Urinary bladder (tissue), 3 donors: ENCODE measurements at regions not wholly inside any gene's neighbourhood (a gene's known extent, or its start where the extent isn't known, plus 50 kb on each side); places are given as distances from the start of the nearest gene placed in this dataset.
"Not testable (repeated sequence)": the region's sequence is repeated elsewhere in the genome, so short reads cannot be mapped to it uniquely, and the experiment has no call there.

Source experiments
- DNase-seq: peaks from one replicate; pipeline ENCODE4 v3.0.0-alpha.2; 2015; ENCODE audit errors: extremely low spot score
- H3K27ac ChIP-seq: one replicate; pipeline ENCODE4 v1.5.1; 2013; ENCODE audit warnings: low read depth, mild to moderate bottlenecking, moderate library complexity
- H3K36me3 ChIP-seq: one replicate; pipeline ENCODE4 v1.6.1; 2013; ENCODE audit warnings: mild to moderate bottlenecking, moderate library complexity; ENCODE audit not compliant: insufficient read depth
- H3K4me1 ChIP-seq: one replicate; pipeline ENCODE4 v1.6.1; 2013; ENCODE audit warnings: mild to moderate bottlenecking, moderate library complexity; ENCODE audit not compliant: insufficient read depth
- H3K4me3 ChIP-seq: one replicate; pipeline ENCODE4 v1.5.1; 2013; ENCODE audit warnings: low read depth, low read length
- WGBS: extraction: QIAGEN DNeasy Blood & Tissue Kit; methylation state at CpG from one replicate; pipeline ENCODE4 v1.1.7; 2013; 5-methylcytosine and 5-hydroxymethylcytosine counted together
- donor health status: healthy with polysubstance abuse.
- donor health status: healthy.

DNA sequence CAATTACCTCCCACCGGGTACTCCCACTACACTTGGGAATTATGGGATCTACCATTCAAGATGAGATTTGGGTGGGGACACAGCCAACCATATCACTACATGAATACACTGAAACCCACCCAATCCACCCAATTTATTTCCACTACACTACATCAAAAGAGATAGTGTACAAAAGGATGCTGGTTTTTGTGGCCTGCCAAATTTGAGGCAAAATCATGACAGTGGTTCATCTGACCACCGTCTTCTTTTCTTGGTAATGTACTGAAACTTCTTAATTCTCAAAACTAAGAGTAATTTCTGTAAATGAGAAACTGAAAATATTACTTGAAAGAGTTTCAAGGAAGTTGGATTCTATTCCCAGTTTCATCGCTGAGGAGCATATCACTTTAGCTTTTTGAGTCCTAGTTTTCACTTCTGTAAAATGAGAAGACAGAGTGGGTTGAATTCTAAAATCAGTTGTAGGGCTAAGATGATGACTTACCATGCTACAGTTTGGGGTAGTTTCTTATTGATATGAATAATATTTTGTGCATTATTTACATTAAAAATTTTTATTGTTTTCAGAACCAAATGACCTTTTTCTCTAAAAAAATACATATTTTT, 360.4 kb upstream of the CNTN6 start:
- H3K4me1 ChIP-seq: no peaks in the 10 kb centered on the region
- no peak overlapping the region for H3K27ac ChIP-seq
- H3K4me3 ChIP-seq: no peak overlapping the region
- DNase-seq: no peak
- no peaks in the 10 kb centered on the region for H3K36me3 ChIP-seq
- 91% methylated on average over 3 of the region's 3 CpGs for WGBS

DNA sequence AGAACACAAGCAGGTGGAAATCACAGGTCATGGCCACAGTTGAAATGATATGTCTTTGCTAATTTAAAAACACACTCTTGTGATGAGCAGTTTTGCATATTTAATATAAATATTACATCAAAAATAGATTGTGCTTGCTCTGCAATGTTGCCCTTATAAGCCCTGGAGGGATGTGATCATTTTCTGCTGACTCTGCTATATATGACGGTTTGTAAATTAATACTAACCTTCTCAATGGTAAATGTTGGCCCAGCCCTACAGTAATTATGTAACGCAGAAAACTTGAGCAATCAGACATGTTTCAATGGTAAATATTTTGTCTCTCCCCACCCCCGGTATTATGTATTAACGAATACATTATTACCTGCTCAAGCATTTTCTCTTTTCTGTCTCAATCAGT, 359.5 kb upstream of the CNTN6 start:
- 88% methylated on average over 4 of the region's 4 CpGs for WGBS
- no peak for DNase-seq
- Histone ChIP-seq H3K4me1 (no peaks in the 10 kb centered on the region), H3K4me3 (no peak overlapping the region), H3K36me3 (no peaks in the 10 kb centered on the region), H3K27ac (no peak overlapping the region)

DNA sequence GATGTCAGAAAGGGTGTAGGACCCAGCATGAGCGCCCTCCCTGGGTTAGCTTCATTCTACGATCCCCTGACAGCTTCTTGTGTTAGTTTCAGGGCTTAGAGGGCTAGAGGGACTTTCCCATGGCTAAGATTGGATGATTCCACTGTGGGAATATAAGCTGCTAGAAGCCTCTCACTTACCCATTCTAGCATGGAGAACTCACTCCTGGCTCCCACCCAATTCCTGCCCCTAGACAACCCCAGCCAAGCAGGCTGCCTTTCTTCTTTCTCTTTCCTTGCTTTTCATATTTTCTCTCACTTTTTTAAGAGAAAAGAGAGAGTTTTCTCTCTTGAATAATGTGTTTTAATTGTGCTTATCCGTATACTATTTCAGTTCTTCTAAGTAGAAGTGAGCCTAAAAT, 335.1 kb upstream of the CNTN6 start:
- no peak for DNase-seq
- H3K27ac ChIP-seq: no peak overlapping the region
- H3K4me3 ChIP-seq: no peak overlapping the region
- H3K4me1 ChIP-seq: no peaks in the 10 kb centered on the region
- no peaks in the 10 kb centered on the region for H3K36me3 ChIP-seq
- whole genome bisulfite sequencing: 86% methylated on average over 3 of the region's 3 CpGs

DNA sequence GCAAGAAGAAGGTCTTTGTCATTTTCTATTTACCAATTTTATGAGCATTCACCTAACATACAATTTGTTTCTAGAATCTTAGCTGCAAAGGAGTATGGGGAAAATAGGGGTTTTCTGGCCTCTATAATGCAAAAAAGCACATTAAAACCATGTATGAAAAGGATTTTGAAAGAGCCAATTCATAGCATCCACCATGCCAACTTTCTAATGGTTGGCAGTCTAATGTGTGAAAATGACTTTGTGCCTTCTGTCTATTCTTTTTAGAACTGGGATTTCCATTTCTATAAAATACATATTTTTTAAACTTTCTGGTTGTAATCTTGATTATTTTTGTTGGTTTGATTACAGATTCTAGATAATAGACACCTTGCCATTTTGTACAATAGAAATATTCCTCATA, 333.7 kb upstream of the CNTN6 start:
- Histone ChIP-seq H3K27ac (no peak overlapping the region), H3K4me1 (no peaks in the 10 kb centered on the region), H3K36me3 (no peaks in the 10 kb centered on the region), H3K4me3 (no peak overlapping the region)
- no peak for DNase-seq

DNA sequence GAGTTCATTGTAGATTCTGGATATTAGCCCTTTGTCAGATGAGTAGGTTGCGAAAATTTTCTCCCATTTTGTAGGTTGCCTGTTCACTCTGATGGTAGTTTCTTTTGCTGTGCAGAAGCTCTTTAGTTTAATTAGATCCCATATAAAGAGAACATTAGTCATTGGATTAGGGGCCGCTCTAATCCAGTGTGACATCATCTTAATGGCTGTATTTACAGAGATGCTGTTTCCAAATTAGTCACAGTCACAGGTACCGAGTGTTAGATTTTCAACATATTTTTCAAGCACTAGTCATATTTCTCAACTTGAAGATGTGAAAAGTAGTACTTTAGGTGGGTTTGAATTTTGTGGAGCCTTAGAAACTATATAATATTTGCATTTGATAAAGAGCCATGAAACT, 319.4 kb upstream of the CNTN6 start:
- not testable (repeated sequence) for H3K4me1 ChIP-seq, H3K27ac ChIP-seq, DNase-seq, H3K36me3 ChIP-seq, H3K4me3 ChIP-seq
- WGBS: 75% methylated on average over 3 of the region's 3 CpGs

DNA sequence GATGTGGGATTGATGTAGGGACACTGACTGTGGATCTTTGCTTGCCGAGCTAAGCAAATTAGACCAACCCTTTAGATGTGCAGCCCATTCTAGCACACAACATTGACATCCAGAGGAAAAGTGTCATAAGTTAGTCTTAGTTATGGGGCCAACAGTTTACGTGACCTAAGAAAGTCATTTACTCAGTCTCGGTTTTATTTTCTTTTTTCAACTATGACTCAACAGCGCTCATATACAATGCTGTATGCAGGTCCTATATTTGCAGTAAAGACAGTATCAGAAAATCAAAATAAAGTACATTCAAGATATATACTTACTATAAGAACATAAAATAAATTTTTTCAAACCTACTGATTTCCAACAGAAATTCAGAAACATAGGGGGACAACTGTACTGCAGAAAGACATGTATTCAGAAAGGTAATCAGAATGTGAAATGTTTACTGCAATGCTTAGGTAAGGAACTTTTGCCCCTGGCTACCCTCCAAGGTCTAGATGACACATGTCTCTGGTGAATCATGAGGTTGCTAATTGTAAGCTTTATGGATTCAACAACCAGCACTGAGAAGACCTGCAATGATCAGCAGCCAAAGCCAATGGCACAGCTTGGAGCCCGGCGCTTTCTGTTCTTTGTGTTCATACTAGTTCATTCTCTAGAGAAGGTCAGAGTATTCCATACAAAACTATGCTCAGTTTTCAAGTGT, 317.5 kb upstream of the CNTN6 start:
- Histone ChIP-seq H3K36me3 (no peaks in the 10 kb centered on the region), H3K4me3 (no peak overlapping the region), H3K4me1 (no peaks in the 10 kb centered on the region), H3K27ac (no peak overlapping the region)
- WGBS: 93% methylated on average over 6 of the region's 6 CpGs
- no peak for DNase-seq

DNA sequence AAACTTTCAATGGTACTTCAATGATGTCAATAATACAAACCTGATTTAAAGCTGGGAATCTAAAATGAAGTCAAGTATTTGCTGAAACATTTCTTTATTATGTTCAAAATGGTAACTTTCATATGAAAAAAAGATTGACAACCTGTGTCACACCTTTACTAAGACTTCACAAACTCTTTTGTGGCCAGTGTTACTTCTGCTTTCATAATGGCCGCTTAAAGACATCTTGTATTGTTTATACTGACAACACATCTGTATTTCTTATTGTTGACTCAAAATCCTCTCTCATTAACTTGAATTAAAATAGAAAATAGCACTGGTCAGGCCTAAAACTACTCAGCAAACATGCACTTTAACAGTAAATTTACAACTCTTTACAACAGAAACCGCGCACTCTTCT, 312.3 kb upstream of the CNTN6 start:
- no peak overlapping the region for H3K27ac ChIP-seq
- DNase-seq: no peak
- no peak overlapping the region for H3K4me3 ChIP-seq
- H3K36me3 ChIP-seq: no peaks in the 10 kb centered on the region
- no peaks in the 10 kb centered on the region for H3K4me1 ChIP-seq
- WGBS: 49% methylated on average over 3 of the region's 3 CpGs

DNA sequence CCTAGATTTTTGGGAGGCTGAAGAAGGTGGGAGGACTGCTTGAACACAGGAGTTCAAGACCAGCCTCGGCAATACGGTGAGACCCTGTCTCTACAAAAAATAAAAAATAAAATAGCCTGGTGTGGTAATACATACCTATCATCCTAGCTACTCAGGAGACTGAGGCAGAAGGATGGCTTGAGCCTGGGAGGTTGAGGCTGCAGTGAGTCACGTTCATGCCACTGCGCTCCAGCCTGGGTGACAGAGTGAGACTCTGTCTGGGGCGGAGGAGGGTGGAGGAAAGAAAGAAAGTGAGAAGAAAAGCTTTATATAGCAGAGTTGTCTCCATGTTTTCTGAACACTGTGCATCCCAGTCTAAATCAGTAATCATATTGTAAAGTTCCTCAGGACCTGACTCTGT, 301.4 kb upstream of the CNTN6 start:
- no peak overlapping the region for H3K4me3 ChIP-seq
- H3K27ac ChIP-seq: no peak overlapping the region
- no peaks in the 10 kb centered on the region for H3K36me3 ChIP-seq
- H3K4me1 ChIP-seq: no peaks in the 10 kb centered on the region
- WGBS: 90% methylated on average over 5 of the region's 5 CpGs
- no peak for DNase-seq

DNA sequence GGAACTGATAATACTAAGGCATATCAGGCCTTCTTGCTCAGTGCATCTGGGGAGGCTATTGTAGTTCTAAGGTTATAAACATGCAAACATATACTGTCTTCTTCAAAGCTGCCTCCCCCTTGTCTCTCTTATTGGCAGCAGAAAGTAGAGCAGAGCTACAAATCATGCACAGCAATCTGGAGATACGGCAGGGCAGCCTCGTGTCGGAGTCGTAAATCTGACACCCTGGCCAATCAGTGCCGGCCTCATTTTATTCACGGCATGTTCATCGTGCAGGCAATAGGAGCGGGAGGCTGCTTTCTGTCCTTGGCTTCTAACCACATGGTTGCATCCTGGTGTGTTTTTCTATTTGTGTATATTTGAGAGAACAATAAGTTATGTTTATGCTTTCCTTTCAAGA, 300.2 kb upstream of the CNTN6 start:
- H3K4me3 ChIP-seq: no peak overlapping the region
- H3K27ac ChIP-seq: no peak overlapping the region
- DNase-seq: no peak
- no peaks in the 10 kb centered on the region for H3K4me1 ChIP-seq
- WGBS: 61% methylated on average over 8 of the region's 8 CpGs
- H3K36me3 ChIP-seq: no peaks in the 10 kb centered on the region

DNA sequence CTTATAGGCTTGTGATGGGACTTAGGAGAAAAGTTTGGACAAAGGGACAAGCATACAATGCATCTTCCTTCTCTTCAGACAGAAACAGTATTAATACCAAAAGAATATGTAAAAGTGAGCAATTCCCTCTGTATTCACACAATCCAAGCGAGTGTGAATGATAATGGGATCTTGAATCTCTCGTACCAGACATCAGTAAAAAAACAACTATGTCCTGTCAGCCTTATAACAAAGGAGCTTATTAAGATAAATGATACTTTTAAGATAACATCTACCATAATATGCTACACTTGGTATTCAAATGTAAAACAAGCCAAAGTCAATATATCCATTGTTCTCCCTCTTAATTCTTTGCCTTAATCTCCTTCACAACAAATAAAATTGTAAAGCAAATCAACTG, 288.6 kb upstream of the CNTN6 start:
- Histone ChIP-seq H3K4me1 (no peaks in the 10 kb centered on the region), H3K36me3 (no peaks in the 10 kb centered on the region), H3K4me3 (no peak overlapping the region), H3K27ac (no peak overlapping the region)
- WGBS: 61% methylated on average over 2 of the region's 2 CpGs
- no peak for DNase-seq

DNA sequence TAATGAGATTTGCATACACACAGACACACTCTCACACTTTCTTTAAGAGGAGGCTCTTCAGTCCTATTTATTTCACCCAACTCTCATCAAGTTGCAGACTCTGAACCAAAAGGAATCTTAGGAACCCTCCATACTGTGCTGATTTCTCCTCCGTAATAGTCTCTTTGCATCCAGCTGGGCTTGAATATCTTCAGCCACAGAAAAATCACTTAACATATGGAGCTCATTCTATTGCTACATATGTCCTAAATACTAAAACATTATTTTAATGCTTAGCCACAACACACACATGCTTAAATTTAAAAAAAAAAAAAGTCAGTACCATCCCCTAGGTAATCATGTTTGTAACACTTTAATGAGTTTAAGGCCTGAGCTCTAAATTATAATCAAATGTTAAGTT, 287.5 kb upstream of the CNTN6 start:
- DNase-seq: no peak
- WGBS: 84% methylated on average over 1 of the region's 1 CpG
- no peaks in the 10 kb centered on the region for H3K36me3 ChIP-seq
- H3K4me3 ChIP-seq: no peak overlapping the region
- no peak overlapping the region for H3K27ac ChIP-seq
- no peaks in the 10 kb centered on the region for H3K4me1 ChIP-seq

DNA sequence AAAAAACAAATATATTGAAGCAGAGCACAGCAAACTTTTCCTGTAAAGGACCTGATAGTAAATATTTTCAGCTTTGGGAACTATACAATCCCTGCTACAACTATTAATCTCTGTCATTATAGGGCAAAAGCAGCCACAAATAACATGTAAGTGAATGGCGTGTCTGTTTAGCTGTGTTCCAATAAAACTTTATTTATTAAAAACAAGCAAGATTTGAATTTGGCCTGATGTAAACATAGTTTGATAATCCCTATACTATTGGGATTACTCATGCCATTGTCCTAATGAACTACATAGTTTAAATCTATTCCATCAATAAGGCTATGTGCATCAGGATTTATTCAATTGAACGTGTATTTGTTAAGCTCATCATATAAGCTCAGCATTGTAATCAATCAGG, 286.8 kb upstream of the CNTN6 start:
- no peaks in the 10 kb centered on the region for H3K36me3 ChIP-seq
- 82% methylated on average over 2 of the region's 2 CpGs for whole genome bisulfite sequencing
- no peak overlapping the region for H3K27ac ChIP-seq
- no peaks in the 10 kb centered on the region for H3K4me1 ChIP-seq
- H3K4me3 ChIP-seq: no peak overlapping the region
- no peak for DNase-seq

DNA sequence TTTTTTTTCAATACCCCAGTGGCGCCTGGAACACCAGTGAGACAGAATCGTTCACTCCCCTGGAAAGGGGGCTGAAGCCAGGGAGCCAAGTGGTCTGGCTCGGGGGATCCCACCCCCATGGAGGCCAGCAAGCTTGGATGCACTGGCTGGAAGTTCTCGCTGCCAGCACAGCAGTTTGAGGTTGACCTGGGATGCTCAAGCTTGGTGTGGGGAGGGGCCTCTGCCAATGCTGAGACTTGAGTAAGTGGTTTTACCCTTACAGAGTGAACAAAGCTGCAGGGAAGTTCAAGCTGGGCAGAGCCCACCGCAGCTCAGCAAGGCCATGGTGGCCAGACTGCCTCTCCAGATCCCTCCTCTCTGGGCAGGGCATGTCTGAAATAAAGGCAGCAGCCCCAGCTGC, 276.2 kb upstream of the CNTN6 start:
- Histone ChIP-seq H3K4me3 (no peak overlapping the region), H3K36me3 (no peaks in the 10 kb centered on the region), H3K4me1 (no peaks in the 10 kb centered on the region), H3K27ac (no peak overlapping the region)
- WGBS: 76% methylated on average over 5 of the region's 5 CpGs
- DNase-seq: no peak

DNA sequence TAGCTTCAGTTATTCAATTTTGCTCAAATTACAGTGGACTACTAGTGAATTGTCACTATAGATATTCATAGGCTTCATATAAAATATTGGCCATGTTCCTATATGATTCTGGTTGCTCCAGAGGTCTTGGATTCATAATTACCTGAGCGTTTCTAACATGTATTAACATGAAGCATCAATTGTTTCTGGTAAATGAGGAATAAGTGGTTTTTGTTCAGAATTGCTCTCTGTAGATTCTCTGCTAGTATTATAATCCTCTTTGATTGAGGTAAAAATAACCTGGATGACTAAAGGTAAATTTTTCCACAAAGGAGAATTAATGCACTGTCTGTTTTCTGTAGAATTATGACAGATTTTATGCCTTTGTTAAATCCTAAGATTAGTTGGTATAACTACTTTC, 258.1 kb upstream of the CNTN6 start:
- Histone ChIP-seq H3K27ac (no peak overlapping the region), H3K4me3 (no peak overlapping the region), H3K4me1 (no peaks in the 10 kb centered on the region), H3K36me3 (no peaks in the 10 kb centered on the region)
- 78% methylated on average over 1 of the region's 1 CpG for WGBS
- DNase-seq: no peak

DNA sequence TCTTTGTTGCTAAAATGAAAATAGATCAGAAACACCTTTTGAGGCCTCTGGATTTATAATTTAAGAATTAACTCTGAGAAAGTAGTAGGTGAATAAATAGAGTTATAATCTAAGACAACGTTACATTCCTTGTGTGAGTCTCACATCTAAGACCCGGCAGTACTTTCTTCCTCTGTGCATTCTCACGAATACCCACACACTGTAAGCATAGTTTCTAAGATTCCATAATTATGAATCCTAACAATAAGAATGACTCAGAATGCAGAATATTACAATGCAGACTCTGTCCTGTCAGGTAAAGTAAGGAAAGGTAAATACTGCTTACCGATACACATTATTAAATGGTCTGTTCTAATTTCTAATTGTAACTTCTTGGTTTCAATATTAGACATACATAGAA, 257.7 kb upstream of the CNTN6 start:
- 88% methylated on average over 4 of the region's 4 CpGs for WGBS
- Histone ChIP-seq H3K4me1 (no peaks in the 10 kb centered on the region), H3K4me3 (no peak overlapping the region), H3K36me3 (no peaks in the 10 kb centered on the region), H3K27ac (no peak overlapping the region)
- no peak for DNase-seq
